ENCODE measurements at regions not wholly inside any gene's neighbourhood (a gene's known extent, or its start where the extent isn't known, plus 50 kb on each side); places are given as distances from the start of the nearest gene placed in this dataset.

DNA sequence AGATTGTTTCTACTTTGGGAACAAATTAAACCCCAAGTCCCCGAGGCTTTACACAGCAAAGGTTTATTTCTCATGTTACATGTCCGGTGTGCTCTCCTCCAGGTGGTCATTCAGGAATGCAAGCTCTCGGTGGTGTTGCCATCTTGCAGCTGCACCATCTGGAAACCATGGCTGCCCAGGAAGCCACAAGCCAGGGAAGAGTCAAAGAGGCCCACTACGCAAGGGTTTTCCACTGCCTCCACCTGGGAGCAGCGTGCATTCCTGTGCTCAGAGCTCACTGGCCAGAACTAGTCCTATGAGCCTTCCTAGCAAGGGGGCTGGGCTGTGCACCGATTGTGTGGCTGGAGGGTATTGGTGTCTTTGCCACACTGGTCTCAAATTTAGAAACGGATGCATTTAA lies 128.8 kb upstream of the FOXF1 start:
- no peak overlapping the region for H3K27ac ChIP-seq (replicated peaks)
- no peak overlapping the region for H3K4me3 ChIP-seq (replicated peaks; ENCODE audit: insufficient read depth, low read length)
- no peak for DNase-seq (ENCODE audit: low read depth in 1 of 2, low spot score in 1 of 2)
- H3K27me3 ChIP-seq (ENCODE audit: insufficient read depth, poor library complexity, severe bottlenecking), result no peaks in the 10 kb centered on the region
- TF ChIP-seq SPI1 (IDR thresholded peaks at IDR 0.05; ENCODE audit: borderline replicate concordance, low read depth) (no peak), GABPA (IDR thresholded peaks at IDR 0.05; ENCODE audit: low read depth) (no peak), POLR2AphosphoS5 (IDR thresholded peaks at IDR 0.05; ENCODE audit: low read depth) (no peak)
- TF ChIP-seq, protein P1, sequence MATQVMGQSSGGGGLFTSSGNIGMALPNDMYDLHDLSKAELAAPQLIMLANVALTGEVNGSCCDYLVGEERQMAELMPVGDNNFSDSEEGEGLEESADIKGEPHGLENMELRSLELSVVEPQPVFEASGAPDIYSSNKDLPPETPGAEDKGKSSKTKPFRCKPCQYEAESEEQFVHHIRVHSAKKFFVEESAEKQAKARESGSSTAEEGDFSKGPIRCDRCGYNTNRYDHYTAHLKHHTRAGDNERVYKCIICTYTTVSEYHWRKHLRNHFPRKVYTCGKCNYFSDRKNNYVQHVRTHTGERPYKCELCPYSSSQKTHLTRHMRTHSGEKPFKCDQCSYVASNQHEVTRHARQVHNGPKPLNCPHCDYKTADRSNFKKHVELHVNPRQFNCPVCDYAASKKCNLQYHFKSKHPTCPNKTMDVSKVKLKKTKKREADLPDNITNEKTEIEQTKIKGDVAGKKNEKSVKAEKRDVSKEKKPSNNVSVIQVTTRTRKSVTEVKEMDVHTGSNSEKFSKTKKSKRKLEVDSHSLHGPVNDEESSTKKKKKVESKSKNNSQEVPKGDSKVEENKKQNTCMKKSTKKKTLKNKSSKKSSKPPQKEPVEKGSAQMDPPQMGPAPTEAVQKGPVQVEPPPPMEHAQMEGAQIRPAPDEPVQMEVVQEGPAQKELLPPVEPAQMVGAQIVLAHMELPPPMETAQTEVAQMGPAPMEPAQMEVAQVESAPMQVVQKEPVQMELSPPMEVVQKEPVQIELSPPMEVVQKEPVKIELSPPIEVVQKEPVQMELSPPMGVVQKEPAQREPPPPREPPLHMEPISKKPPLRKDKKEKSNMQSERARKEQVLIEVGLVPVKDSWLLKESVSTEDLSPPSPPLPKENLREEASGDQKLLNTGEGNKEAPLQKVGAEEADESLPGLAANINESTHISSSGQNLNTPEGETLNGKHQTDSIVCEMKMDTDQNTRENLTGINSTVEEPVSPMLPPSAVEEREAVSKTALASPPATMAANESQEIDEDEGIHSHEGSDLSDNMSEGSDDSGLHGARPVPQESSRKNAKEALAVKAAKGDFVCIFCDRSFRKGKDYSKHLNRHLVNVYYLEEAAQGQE (IDR thresholded peaks at IDR 0.05; ENCODE audit: insufficient replicate concordance, low read depth), result no peak
- TF ChIP-seq, protein P2, sequence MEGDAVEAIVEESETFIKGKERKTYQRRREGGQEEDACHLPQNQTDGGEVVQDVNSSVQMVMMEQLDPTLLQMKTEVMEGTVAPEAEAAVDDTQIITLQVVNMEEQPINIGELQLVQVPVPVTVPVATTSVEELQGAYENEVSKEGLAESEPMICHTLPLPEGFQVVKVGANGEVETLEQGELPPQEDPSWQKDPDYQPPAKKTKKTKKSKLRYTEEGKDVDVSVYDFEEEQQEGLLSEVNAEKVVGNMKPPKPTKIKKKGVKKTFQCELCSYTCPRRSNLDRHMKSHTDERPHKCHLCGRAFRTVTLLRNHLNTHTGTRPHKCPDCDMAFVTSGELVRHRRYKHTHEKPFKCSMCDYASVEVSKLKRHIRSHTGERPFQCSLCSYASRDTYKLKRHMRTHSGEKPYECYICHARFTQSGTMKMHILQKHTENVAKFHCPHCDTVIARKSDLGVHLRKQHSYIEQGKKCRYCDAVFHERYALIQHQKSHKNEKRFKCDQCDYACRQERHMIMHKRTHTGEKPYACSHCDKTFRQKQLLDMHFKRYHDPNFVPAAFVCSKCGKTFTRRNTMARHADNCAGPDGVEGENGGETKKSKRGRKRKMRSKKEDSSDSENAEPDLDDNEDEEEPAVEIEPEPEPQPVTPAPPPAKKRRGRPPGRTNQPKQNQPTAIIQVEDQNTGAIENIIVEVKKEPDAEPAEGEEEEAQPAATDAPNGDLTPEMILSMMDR (IDR thresholded peaks at IDR 0.05; ENCODE audit: insufficient read depth, low read length), result no peak

DNA sequence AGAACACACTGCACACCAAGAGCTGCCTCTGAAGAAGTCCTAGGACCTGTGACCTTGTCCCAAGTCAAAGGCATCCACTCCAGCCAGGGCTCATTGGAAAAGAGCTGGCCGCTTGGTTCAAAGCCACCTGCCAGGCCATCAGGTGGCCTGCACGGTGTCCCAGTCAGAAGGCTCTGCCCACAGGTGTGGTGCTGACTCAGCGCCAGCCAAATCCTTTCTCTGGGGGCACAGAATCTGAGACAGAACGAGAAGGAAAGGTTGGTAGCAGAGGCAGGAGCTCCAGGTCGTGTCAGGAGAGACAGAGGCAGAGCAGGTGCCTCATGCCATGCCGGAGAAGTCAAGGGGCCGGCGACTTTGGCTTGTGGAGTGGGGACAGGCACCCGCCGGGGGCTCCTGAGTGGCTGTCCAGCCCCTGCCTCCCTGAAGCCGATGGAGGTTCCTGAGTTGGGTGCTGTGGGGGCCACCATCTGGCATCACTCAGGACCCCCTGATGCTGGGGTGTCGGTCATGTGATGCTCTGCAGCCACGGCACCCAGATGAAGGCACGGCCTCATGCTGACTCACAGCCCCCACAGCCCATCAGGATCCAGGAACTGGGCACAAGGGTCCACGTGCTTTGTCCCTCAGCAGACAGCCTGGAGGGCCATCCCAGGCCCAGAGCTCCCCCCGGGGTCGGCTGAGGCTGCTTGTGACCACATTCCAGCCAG lies 128.1 kb upstream of the FOXF1 start:
- no peak for TF ChIP-seq SPI1 (IDR thresholded peaks at IDR 0.05; ENCODE audit: borderline replicate concordance, low read depth)
- TF ChIP-seq POLR2AphosphoS5 (IDR thresholded peaks at IDR 0.05; ENCODE audit: low read depth), result no peak
- TF ChIP-seq, protein P2 (IDR thresholded peaks at IDR 0.05; ENCODE audit: insufficient read depth, low read length), result no peak
- no peak for TF ChIP-seq GABPA (IDR thresholded peaks at IDR 0.05; ENCODE audit: low read depth)
- TF ChIP-seq, protein P1 (IDR thresholded peaks at IDR 0.05; ENCODE audit: insufficient replicate concordance, low read depth), result no peak

DNA sequence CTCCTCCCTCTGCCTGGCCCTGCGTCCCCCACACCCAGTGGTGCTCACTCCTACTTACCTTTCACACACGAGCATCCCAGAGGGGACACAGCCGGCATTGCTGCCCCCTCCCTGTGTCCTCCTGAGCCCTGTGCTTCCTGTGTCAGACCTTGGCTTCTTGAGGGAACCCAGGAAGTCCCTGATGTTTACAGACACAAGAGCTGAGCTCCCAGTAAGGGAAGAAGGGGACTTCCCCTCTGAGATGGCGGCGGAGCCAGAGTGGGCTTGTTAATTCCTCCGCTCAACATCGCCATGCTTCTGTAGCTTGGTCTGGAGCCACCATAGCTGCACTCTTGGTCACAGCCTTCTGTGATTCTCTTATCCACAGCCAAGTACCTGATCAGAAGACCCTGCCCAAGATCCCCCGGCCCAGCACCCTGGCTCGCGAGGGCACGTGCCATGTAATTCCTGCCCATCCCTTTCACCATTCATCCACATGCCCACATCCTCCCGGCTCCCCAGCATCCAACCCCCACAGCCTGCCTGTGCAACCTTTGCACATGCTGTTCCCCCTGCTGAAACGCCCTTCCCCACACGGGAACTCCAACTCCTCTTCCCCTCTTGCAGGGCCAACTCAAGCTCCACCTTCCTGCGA lies 127.4 kb upstream of the FOXF1 start:
- H3K27ac ChIP-seq (replicated peaks), result no peak overlapping the region
- no peaks in the 10 kb centered on the region for H3K27me3 ChIP-seq (ENCODE audit: insufficient read depth, poor library complexity, severe bottlenecking)
- no peak overlapping the region for H3K4me3 ChIP-seq (replicated peaks; ENCODE audit: insufficient read depth, low read length)
- TF ChIP-seq GABPA (IDR thresholded peaks at IDR 0.05; ENCODE audit: low read depth), result no peak
- TF ChIP-seq, protein P2 (IDR thresholded peaks at IDR 0.05; ENCODE audit: insufficient read depth, low read length), result no peak
- no peak for TF ChIP-seq POLR2AphosphoS5 (IDR thresholded peaks at IDR 0.05; ENCODE audit: low read depth)
- TF ChIP-seq SPI1 (IDR thresholded peaks at IDR 0.05; ENCODE audit: borderline replicate concordance, low read depth), result no peak
- TF ChIP-seq, protein P1 (IDR thresholded peaks at IDR 0.05; ENCODE audit: insufficient replicate concordance, low read depth), result no peak
- no peak for DNase-seq (ENCODE audit: low read depth in 1 of 2, low spot score in 1 of 2)

More for the DNA sequence above, 128.1 kb upstream of the FOXF1 start:
- no peak overlapping the region for H3K4me3 ChIP-seq (replicated peaks; ENCODE audit: insufficient read depth, low read length)
- no peak for DNase-seq (ENCODE audit: low read depth in 1 of 2, low spot score in 1 of 2)
- H3K27me3 ChIP-seq (ENCODE audit: insufficient read depth, poor library complexity, severe bottlenecking), result no peaks in the 10 kb centered on the region
- no peak overlapping the region for H3K27ac ChIP-seq (replicated peaks)

All from HL-60 (cell line).